HEK293 (cell line): ENCODE measurements at regions not wholly inside any gene's neighbourhood (a gene's known extent, or its start where the extent isn't known, plus 50 kb on each side); places are given as distances from the start of the nearest gene placed in this dataset.

Experiments
- SCRT2 ChIP-seq: fragments of 450-650 bp; formaldehyde crosslinking; IDR thresholded peaks from 2 replicates; pipeline ENCODE4 v1.5.1; 2016; ENCODE audit warnings: missing biosample characterization, missing genetic modification characterization
- ZNF324 ChIP-seq: fragments of 450-650 bp; formaldehyde crosslinking; IDR thresholded peaks from 2 replicates; pipeline ENCODE4 v1.5.1; 2016; ENCODE audit warnings: missing biosample characterization, missing genetic modification characterization
- ZNF561 ChIP-seq: fragments of 450-650 bp; IDR thresholded peaks from 2 replicates; pipeline ENCODE4 v1.5.1; 2018; ENCODE audit warnings: missing biosample characterization, missing genetic modification characterization, borderline replicate concordance

DNA sequence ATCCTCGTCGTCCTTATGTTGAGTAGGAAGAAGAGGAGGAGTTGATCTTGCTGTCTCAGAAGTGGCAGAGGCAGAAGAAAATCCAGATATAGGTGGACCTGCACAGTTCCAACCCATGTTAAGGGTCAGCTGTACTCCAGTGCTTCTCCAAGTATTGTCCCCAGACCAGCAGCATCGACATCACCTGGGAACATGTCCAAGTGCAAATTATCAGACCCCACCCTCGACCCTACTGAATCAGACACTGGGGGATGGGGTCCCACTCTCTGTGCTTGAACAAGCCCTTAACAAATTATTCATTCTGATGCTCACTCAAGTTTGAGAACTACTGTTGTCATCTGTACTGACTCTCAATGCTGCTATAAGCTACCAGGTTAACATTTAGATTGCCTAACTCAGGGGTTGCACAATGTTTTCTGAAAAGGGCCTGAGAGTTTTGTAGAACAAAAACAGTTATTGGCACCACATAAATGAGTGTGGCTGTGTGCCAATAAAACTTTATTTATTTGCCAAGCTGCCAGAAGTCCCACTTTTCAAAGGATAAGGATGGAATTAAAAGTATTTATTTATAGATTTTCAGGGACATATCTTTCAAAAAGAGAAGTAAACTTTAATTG lies 226.7 kb upstream of the IPO5 start:
- no peak for TF ChIP-seq SCRT2 (tag by site-specific recombination)
- TF ChIP-seq ZNF324 (tag by site-specific recombination): no peak
- no peak for TF ChIP-seq ZNF561 (tag by site-specific recombination)
